ENCODE measurements at regions not wholly inside any gene's neighbourhood (a gene's known extent, or its start where the extent isn't known, plus 50 kb on each side); places are given as distances from the start of the nearest gene placed in this dataset.

DNA sequence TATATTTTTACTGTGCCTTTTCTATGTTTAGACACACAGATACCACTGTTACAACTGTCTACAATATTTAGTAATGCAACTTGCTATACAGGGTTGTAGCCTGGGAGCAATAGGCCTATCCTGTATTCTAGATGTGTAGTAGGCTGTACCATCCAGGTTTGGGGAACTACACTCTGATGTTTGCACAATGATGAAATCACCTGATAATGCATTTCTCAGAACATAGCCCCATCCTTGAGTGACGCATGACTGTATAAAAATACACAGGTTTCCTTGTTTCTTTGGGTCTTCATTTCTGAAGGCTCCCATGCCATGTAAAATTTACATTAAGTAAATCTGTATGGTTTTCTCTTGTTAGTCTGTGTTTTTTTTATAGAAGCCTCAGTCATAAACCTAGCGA is 270.9 kb upstream of the SKOR2 start:
- TF ChIP-seq, protein P1, sequence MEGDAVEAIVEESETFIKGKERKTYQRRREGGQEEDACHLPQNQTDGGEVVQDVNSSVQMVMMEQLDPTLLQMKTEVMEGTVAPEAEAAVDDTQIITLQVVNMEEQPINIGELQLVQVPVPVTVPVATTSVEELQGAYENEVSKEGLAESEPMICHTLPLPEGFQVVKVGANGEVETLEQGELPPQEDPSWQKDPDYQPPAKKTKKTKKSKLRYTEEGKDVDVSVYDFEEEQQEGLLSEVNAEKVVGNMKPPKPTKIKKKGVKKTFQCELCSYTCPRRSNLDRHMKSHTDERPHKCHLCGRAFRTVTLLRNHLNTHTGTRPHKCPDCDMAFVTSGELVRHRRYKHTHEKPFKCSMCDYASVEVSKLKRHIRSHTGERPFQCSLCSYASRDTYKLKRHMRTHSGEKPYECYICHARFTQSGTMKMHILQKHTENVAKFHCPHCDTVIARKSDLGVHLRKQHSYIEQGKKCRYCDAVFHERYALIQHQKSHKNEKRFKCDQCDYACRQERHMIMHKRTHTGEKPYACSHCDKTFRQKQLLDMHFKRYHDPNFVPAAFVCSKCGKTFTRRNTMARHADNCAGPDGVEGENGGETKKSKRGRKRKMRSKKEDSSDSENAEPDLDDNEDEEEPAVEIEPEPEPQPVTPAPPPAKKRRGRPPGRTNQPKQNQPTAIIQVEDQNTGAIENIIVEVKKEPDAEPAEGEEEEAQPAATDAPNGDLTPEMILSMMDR (conservative IDR thresholded peaks at IDR 0.05), result no peak
- no peak for TF ChIP-seq ZFX (IDR thresholded peaks at IDR 0.05)
